SU-DHL-6 (cell line): ENCODE measurements at regions not wholly inside any gene's neighbourhood (a gene's known extent, or its start where the extent isn't known, plus 50 kb on each side); places are given as distances from the start of the nearest gene placed in this dataset.
"Not testable (repeated sequence)": the region's sequence is repeated elsewhere in the genome, so short reads cannot be mapped to it uniquely, and the experiment has no call there.

ENCODE experiments used
- H2AFZ ChIP-seq: fragments of 200-600 bp; sonication (generic); 2 replicates; pipeline ENCODE4 v1.6.1; 2014; ENCODE audit warnings: low read depth, mild to moderate bottlenecking, moderate library complexity, mixed read lengths, antibody characterized with exemption, low read length; ENCODE audit not compliant: severe bottlenecking
- H3F3A ChIP-seq: fragments of 200-600 bp; shearing (Covaris generic); 2 replicates; pipeline ENCODE4 v1.6.0; 2016; ENCODE audit warnings: antibody characterized with exemption, mild to moderate bottlenecking; ENCODE audit not compliant: insufficient read depth
- H3K27ac ChIP-seq: fragments of 200-600 bp; sonication (generic); 2 replicates; pipeline ENCODE4 v1.5.1; 2016; ENCODE audit warnings: low read depth, mild to moderate bottlenecking, low read length, moderate library complexity, mixed read lengths
- H3K27me3 ChIP-seq: fragments of 200-600 bp; sonication (generic), shearing (Covaris generic); 2 replicates; pipeline ENCODE4 v1.6.0; 2014; ENCODE audit warnings: mild to moderate bottlenecking, low read length
- H3K36me3 ChIP-seq: fragments of 200-600 bp; sonication (generic); 2 replicates; pipeline ENCODE4 v1.6.1; 2014; ENCODE audit warnings: mild to moderate bottlenecking, low read length, mixed read lengths
- H3K4me2 ChIP-seq: fragments of 300-600, 200-600 bp; shearing (Covaris generic), sonication (generic); 2 replicates; pipeline ENCODE4 v1.6.0; 2014; ENCODE audit warnings: low read length, low read depth, mild to moderate bottlenecking; ENCODE audit not compliant: poor library complexity, severe bottlenecking
- H3K4me3 ChIP-seq: fragments of 200-600 bp; sonication (generic); 2 replicates; pipeline ENCODE4 v1.5.1; 2014; ENCODE audit warnings: antibody characterized with exemption, low read length, mild to moderate bottlenecking, mixed read lengths; ENCODE audit not compliant: insufficient read depth, poor library complexity, severe bottlenecking
- H3K79me2 ChIP-seq: fragments of 200-600 bp; sonication (generic); 2 replicates; pipeline ENCODE4 v1.6.1; 2014; ENCODE audit warnings: mild to moderate bottlenecking, low read length, moderate library complexity; ENCODE audit not compliant: insufficient read depth
- H3K9ac ChIP-seq: fragments of 200-600 bp; sonication (generic); 2 replicates; pipeline ENCODE4 v1.7.0; 2014; ENCODE audit warnings: mild to moderate bottlenecking, low read length
- H3K9me2 ChIP-seq: fragments of 200-600 bp; sonication (generic); replicated peaks from 2 replicates; pipeline ENCODE4 v1.6.1; 2014; ENCODE audit warnings: low read length; ENCODE audit not compliant: insufficient read depth
- H3K9me3 ChIP-seq: fragments of 200-600 bp; sonication (generic); 2 replicates; pipeline ENCODE4 v1.6.1; 2014; ENCODE audit warnings: low read length, mixed read lengths; ENCODE audit not compliant: insufficient read depth
- H4K20me1 ChIP-seq: fragments of 200-600 bp; sonication (generic); 2 replicates; pipeline ENCODE4 v1.6.1; 2014; ENCODE audit warnings: low read depth, mild to moderate bottlenecking, antibody characterized with exemption, low read length, moderate library complexity, mixed read lengths
- CTCF ChIP-seq: fragments of 200-600 bp; sonication (generic); IDR thresholded peaks from one replicate; pipeline ENCODE4 v1.5.1; 2017; ENCODE audit warnings: antibody characterized with exemption, mild to moderate bottlenecking, low read length, moderate library complexity; ENCODE audit not compliant: insufficient read depth, poor library complexity, severe bottlenecking
- EZH2phosphoT487 ChIP-seq: fragments of 200-600 bp; sonication (generic), shearing (Covaris generic); conservative IDR thresholded peaks from 2 replicates; pipeline ENCODE4 v1.6.1; 2018; ENCODE audit warnings: mild to moderate bottlenecking, antibody characterized with exemption, low read length, moderate library complexity, mixed read lengths

GRCh38 chr1:48068206-48068605 is 71.0 kb upstream of the TRABD2B start:
- Histone ChIP-seq H3K27ac (no peak overlapping the region), H3K9me3 (no peaks in the 10 kb centered on the region), H3K79me2 (no peaks in the 10 kb centered on the region), H3K4me2 (no peak overlapping the region), H3F3A (no peaks in the 10 kb centered on the region), H2AFZ (no peak overlapping the region), H3K36me3 (no peaks in the 10 kb centered on the region), H3K9ac (no peak overlapping the region), H3K4me3 (no peak overlapping the region), H4K20me1 (no peaks in the 10 kb centered on the region), H3K9me2 (no peaks in the 10 kb centered on the region), H3K27me3 (no peaks in the 10 kb centered on the region)
- TF ChIP-seq CTCF, result no peak
- no peak for TF ChIP-seq EZH2phosphoT487

GRCh38 chr1:48066936-48067335 is 69.8 kb upstream of the TRABD2B start:
- Histone ChIP-seq H3K9me2 (no peaks in the 10 kb centered on the region), H3K9ac (no peak overlapping the region), H3K4me2 (no peak overlapping the region), H4K20me1 (no peaks in the 10 kb centered on the region), H3K27me3 (no peaks in the 10 kb centered on the region), H3F3A (no peaks in the 10 kb centered on the region), H3K27ac (no peak overlapping the region), H3K79me2 (no peaks in the 10 kb centered on the region), H2AFZ (no peak overlapping the region), H3K4me3 (no peak overlapping the region), H3K9me3 (no peaks in the 10 kb centered on the region), H3K36me3 (no peaks in the 10 kb centered on the region)
- TF ChIP-seq EZH2phosphoT487 (no peak), CTCF (no peak)

GRCh38 chr1:48064693-48065092 is 67.5 kb upstream of the TRABD2B start:
- H3K4me3 ChIP-seq, H3K79me2 ChIP-seq, H4K20me1 ChIP-seq, H2AFZ ChIP-seq, H3K9me2 ChIP-seq, H3K9me3 ChIP-seq, H3K36me3 ChIP-seq, H3K4me2 ChIP-seq, H3K27me3 ChIP-seq, H3K27ac ChIP-seq, H3F3A ChIP-seq, H3K9ac ChIP-seq: not testable (repeated sequence)

- Histone ChIP-seq H3K9me3 (no peaks in the 10 kb centered on the region), H3K4me3 (no peak overlapping the region), H3K4me2 (no peak overlapping the region), H3K36me3 (no peaks in the 10 kb centered on the region), H3K9ac (no peak overlapping the region), H4K20me1 (no peaks in the 10 kb centered on the region), H3K79me2 (no peaks in the 10 kb centered on the region), H3K9me2 (no peaks in the 10 kb centered on the region), H3K27me3 (no peaks in the 10 kb centered on the region), H2AFZ (no peak overlapping the region), H3F3A (no peaks in the 10 kb centered on the region), H3K27ac (no peak overlapping the region)
- TF ChIP-seq CTCF (no peak), EZH2phosphoT487 (no peak)
Observed at GRCh38 chr1:48062353-48062752, 65.2 kb upstream of the TRABD2B start.
